Upper lobe of left lung (tissue), 6 donors: ENCODE measurements at regions not wholly inside any gene's neighbourhood (a gene's known extent, or its start where the extent isn't known, plus 50 kb on each side); places are given as distances from the start of the nearest gene placed in this dataset.

Experiments used
- ATAC-seq, 2 donors: fragments of 200-7000 bp; cut with Tn5 transposase; one replicate each; pipeline ENCODE4 v1.9.1; 2022; ENCODE audit warnings: mild to moderate bottlenecking in 2 of 2, moderate library complexity in 2 of 2; ENCODE audit not compliant: low FRiP score in 2 of 2
- DNase-seq, 2 donors: peaks; one replicate each; pipeline ENCODE4 v3.0.0-alpha.2; 2019 to 2020
- H3K27ac ChIP-seq, 4 donors: fragments of 200-600 bp; sonication (generic); one replicate each; pipeline ENCODE4 v1.5.1; 2016 to 2019
- H3K27me3 ChIP-seq, 4 donors: fragments of 200-600 bp; sonication (generic); one replicate each; pipeline ENCODE4 v1.5.1; 2017 to 2019
- H3K36me3 ChIP-seq, 4 donors: fragments of 200-600 bp; sonication (generic); one replicate each; pipeline ENCODE4 v1.5.1; 2016 to 2019
- H3K4me1 ChIP-seq, 4 donors: fragments of 200-600 bp; sonication (generic); one replicate each; pipeline ENCODE4 v1.5.1; 2018 to 2019
- H3K4me3 ChIP-seq, 4 donors: fragments of 200-600 bp; sonication (generic); one replicate each; pipeline ENCODE4 v1.5.1; 2017 to 2019; ENCODE audit warnings: mild to moderate bottlenecking in 2 of 4, moderate library complexity in 1 of 4
- H3K9me3 ChIP-seq, 4 donors: fragments of 200-600 bp; sonication (generic); one replicate each; pipeline ENCODE4 v1.5.1; 2018 to 2019
- EP300 ChIP-seq, 4 donors: sonication (generic); formaldehyde crosslinking; IDR thresholded peaks; one replicate each; pipeline ENCODE4 v1.5.1; 2017; ENCODE audit warnings: antibody characterized with exemption in 4 of 4, control low read depth in 2 of 4
- POLR2A ChIP-seq, 4 donors: fragments of 450-650 bp; IDR thresholded peaks; one replicate each; pipeline ENCODE4 v1.5.1; 2016 to 2017; ENCODE audit warnings: antibody characterized with exemption in 4 of 4, mild to moderate bottlenecking in 2 of 4
- POLR2AphosphoS5 ChIP-seq, 2 donors: sonication (generic); formaldehyde crosslinking; IDR thresholded peaks; one replicate each; pipeline ENCODE4 v1.5.1; 2017; ENCODE audit warnings: antibody characterized with exemption in 2 of 2
- WGBS, 2 donors: methylation state at CpG; one replicate each; pipeline ENCODE4 v1.1.5; 2017 to 2018; 5-methylcytosine and 5-hydroxymethylcytosine counted together
- TF ChIP-seq, protein P1 (sequence below), 6 experiments: fragments of 450-650 bp in 4 of 6; fragments of 200-600 bp in 2 of 6; sonication (generic) in 2 of 6; IDR thresholded peaks; one replicate each; pipeline ENCODE4 v1.5.1; 2016 to 2019; ENCODE audit warnings: antibody characterized with exemption in 6 of 6
- donor health status: DM: no; HTN: no; CAD: no; lungs with moderate emphysema.
- donor health status: DM: no; HTN: yes; CAD: no; lungs with severe emphysema.

DNA sequence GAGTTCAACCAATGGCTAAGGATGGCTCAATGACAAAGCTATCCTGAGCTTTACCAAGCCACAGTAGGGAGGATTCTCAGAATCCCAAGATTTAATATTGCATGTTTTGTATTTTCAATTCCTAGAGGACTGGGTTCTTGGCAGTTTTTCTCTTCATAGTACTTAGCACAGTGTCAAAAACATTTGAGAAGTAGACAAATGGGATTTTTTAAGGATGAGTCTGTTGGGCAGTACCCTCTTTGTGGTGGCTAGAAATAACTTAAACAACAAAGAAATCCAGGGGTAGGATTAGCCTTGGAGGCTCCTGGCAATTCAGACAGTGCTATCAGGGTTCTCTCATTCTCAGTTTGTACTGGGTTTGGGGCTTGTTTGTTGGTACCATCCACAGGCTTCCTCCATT is 212.8 kb upstream of the RORA start:
- Histone ChIP-seq H3K27ac (no peak overlapping the region), H3K36me3 (no peaks in the 10 kb centered on the region), H3K4me3 (no peak overlapping the region), H3K9me3 (no peaks in the 10 kb centered on the region), H3K27me3 (no peaks in the 10 kb centered on the region), H3K4me1 (no peaks in the 10 kb centered on the region)
- ATAC-seq (no peak), DNase-seq (no peak)
- TF ChIP-seq, protein P1, sequence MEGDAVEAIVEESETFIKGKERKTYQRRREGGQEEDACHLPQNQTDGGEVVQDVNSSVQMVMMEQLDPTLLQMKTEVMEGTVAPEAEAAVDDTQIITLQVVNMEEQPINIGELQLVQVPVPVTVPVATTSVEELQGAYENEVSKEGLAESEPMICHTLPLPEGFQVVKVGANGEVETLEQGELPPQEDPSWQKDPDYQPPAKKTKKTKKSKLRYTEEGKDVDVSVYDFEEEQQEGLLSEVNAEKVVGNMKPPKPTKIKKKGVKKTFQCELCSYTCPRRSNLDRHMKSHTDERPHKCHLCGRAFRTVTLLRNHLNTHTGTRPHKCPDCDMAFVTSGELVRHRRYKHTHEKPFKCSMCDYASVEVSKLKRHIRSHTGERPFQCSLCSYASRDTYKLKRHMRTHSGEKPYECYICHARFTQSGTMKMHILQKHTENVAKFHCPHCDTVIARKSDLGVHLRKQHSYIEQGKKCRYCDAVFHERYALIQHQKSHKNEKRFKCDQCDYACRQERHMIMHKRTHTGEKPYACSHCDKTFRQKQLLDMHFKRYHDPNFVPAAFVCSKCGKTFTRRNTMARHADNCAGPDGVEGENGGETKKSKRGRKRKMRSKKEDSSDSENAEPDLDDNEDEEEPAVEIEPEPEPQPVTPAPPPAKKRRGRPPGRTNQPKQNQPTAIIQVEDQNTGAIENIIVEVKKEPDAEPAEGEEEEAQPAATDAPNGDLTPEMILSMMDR (IDR thresholded peaks at IDR 0.05), result no peak
- TF ChIP-seq POLR2AphosphoS5 (IDR thresholded peaks at IDR 0.05) (no peak), POLR2A (IDR thresholded peaks at IDR 0.05) (no peak), EP300 (IDR thresholded peaks at IDR 0.05) (no peak)

DNA sequence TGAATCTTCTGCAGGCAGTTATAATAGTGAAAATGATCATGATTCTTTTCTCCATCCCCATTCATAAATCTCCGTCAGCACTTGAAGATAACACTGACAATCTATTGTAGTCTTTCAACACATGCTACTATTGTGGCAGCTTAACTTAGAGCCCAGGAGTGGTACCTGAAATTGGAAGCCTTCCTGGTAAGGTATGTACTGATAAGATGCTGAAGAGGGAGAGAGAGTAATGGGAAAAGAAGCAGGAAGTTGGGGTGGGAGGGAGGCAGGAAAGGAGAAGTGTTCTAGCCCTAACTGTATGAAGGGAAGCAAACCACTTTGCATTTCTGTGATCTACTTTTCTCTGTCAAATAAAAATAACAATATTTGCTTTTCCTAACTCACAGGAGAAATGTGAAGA is 197.4 kb upstream of the RORA start:
- Histone ChIP-seq H3K36me3 (no peaks in the 10 kb centered on the region), H3K9me3 (no peaks in the 10 kb centered on the region), H3K27ac (no peak overlapping the region), H3K27me3 (no peaks in the 10 kb centered on the region), H3K4me3 (no peak overlapping the region), H3K4me1 (no peaks in the 10 kb centered on the region)
- TF ChIP-seq POLR2AphosphoS5 (IDR thresholded peaks at IDR 0.05), result no peak
- TF ChIP-seq EP300 (IDR thresholded peaks at IDR 0.05), result no peak
- TF ChIP-seq, protein P1 (IDR thresholded peaks at IDR 0.05), result no peak
- no peak for TF ChIP-seq POLR2A (IDR thresholded peaks at IDR 0.05)
- WGBS, 2 donors, result 36% methylated on average over 1 of the region's 1 CpG
- ATAC-seq (no peak), DNase-seq (no peak)

DNA sequence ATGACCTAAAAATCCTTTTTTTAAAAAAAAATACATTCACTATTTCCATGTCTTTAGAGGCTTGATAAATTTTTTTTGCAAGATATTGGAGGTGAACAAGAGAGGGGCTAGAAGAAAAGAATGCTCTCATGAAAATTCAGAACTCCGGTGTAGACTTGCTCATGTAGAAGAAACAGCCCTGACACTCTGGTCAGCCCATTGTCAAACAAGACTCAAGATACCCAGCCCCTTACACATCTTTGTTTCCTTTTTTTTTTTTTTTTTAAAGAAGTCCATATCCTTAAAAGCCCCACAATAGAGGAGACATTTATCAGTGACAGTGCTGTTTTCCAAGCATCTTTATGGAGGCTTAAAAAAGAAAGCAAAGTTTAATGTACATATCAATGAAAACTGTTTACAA is 196.8 kb upstream of the RORA start:
- ATAC-seq (no peak), DNase-seq (no peak)
- Histone ChIP-seq H3K4me3 (no peak overlapping the region), H3K27ac (no peak overlapping the region), H3K4me1 (no peaks in the 10 kb centered on the region), H3K27me3 (no peaks in the 10 kb centered on the region), H3K9me3 (no peaks in the 10 kb centered on the region), H3K36me3 (no peaks in the 10 kb centered on the region)
- 54 to 78% methylated on average over 1 of the region's 1 CpG for WGBS, 2 donors
- TF ChIP-seq, protein P1 (IDR thresholded peaks at IDR 0.05), result no peak
- TF ChIP-seq POLR2AphosphoS5 (IDR thresholded peaks at IDR 0.05) (no peak), EP300 (IDR thresholded peaks at IDR 0.05) (no peak), POLR2A (IDR thresholded peaks at IDR 0.05) (no peak)

DNA sequence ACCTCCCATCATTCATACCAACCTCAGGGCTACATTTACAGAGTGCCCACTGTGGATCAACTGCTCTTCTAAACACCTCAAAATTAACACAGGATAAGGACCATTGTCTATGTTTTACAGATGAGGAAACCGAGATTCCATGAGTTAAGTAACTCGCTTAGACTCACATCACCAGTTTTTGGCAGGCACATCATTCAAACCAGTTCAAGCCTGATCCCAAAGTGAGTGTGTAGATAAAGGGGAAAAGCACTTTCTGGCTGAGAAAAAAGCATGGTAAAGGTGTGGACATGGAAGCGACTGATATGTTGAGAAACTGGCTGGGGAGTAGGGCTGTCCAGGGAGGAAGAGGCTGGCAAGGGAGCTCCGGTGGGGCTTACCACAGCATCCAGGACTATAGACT is 193.7 kb upstream of the RORA start:
- no peak overlapping the region for H3K27ac ChIP-seq
- no peaks in the 10 kb centered on the region for H3K36me3 ChIP-seq
- no peak for DNase-seq
- H3K27me3 ChIP-seq, result no peaks in the 10 kb centered on the region
- H3K4me3 ChIP-seq, result no peak overlapping the region
- ATAC-seq, result no peak
- H3K9me3 ChIP-seq, result no peaks in the 10 kb centered on the region
- 78 to 82% methylated on average over 4 of the region's 4 CpGs for WGBS, 2 donors
- TF ChIP-seq POLR2AphosphoS5 (IDR thresholded peaks at IDR 0.05) (no peak), EP300 (IDR thresholded peaks at IDR 0.05) (no peak), POLR2A (IDR thresholded peaks at IDR 0.05) (no peak)
- TF ChIP-seq, protein P1 (IDR thresholded peaks at IDR 0.05), result no peak
- no peaks in the 10 kb centered on the region for H3K4me1 ChIP-seq

DNA sequence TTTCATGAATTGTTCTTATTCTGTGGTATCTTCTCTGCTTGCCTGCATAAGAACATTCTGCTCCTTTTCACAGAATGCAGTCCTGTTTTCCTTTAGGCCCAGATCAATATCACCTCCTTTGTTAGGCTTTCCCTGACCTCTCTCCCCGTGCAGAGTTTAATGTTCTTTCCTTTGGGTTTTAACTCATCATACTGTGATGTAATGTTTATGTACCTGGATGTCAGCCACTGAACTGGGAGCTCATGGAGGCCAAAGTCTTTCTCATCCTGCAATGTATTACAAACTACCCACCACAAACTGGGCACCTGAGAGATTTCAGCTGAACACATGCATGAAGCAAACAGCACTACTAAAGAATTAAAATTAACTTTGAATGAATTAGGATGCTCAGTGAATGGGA is 192.8 kb upstream of the RORA start:
- H3K27me3 ChIP-seq, result no peaks in the 10 kb centered on the region
- no peaks in the 10 kb centered on the region for H3K9me3 ChIP-seq
- no peak for DNase-seq
- no peak overlapping the region for H3K27ac ChIP-seq
- no peak overlapping the region for H3K4me3 ChIP-seq
- WGBS, 2 donors, result 11 to 43% methylated on average over 1 of the region's 1 CpG
- TF ChIP-seq POLR2AphosphoS5 (IDR thresholded peaks at IDR 0.05) (no peak), POLR2A (IDR thresholded peaks at IDR 0.05) (no peak), EP300 (IDR thresholded peaks at IDR 0.05) (no peak)
- TF ChIP-seq, protein P1 (IDR thresholded peaks at IDR 0.05), result no peak
- H3K4me1 ChIP-seq, result no peaks in the 10 kb centered on the region
- no peaks in the 10 kb centered on the region for H3K36me3 ChIP-seq
- no peak for ATAC-seq
